Esophagus muscularis mucosa (tissue), 4 donors: ENCODE measurements at regions not wholly inside any gene's neighbourhood (a gene's known extent, or its start where the extent isn't known, plus 50 kb on each side); places are given as distances from the start of the nearest gene placed in this dataset.

Experiments used
- CTCF ChIP-seq, 3 experiments: fragments of 200-600 bp in 2 of 3; fragments of 450-650 bp in 1 of 3; sonication (generic) in 2 of 3; IDR thresholded peaks; one replicate each; pipeline ENCODE4 v1.5.1; 2017 to 2019; ENCODE audit warnings: antibody characterized with exemption in 3 of 3, mild to moderate bottlenecking in 2 of 3, moderate library complexity in 1 of 3
- EP300 ChIP-seq: sonication (generic); formaldehyde crosslinking; IDR thresholded peaks from one replicate; pipeline ENCODE4 v1.6.1; 2017; ENCODE audit warnings: antibody characterized with exemption
- POLR2AphosphoS5 ChIP-seq, 2 donors: sonication (generic); formaldehyde crosslinking; IDR thresholded peaks; one replicate each; pipeline ENCODE4 v1.6.1; 2017; ENCODE audit warnings: antibody characterized with exemption in 2 of 2

GRCh38 chr2:180258579-180258978 is 251.5 kb upstream of the CWC22 start:
- TF ChIP-seq CTCF (IDR thresholded peaks at IDR 0.05) (no peak), POLR2AphosphoS5 (IDR thresholded peaks at IDR 0.05) (no peak), EP300 (no peak)
